B cell (primary cell): ENCODE measurements at regions not wholly inside any gene's neighbourhood (a gene's known extent, or its start where the extent isn't known, plus 50 kb on each side); places are given as distances from the start of the nearest gene placed in this dataset.

Experiments used
- ATAC-seq: fragments of 200-7000 bp; cut with Tn5 transposase; one replicate; pipeline ENCODE4 v1.10.0; 2021; ENCODE audit warnings: low read depth, mild to moderate bottlenecking, moderate number of reproducible peaks, moderate library complexity
- CTCF ChIA-PET: fragments of 350-600 bp; sonication (Branson Sonifier 250); formaldehyde crosslinking; loops from one replicate; lab custom pipeline; 2021; ENCODE audit warnings: antibody characterized with exemption, inconsistent platforms; lab: Charles Lee
- POLR2A ChIA-PET: fragments of 350-600 bp; sonication (Branson Sonifier 250); formaldehyde crosslinking; loops from one replicate; lab custom pipeline; 2021; ENCODE audit warnings: antibody characterized with exemption; lab: Charles Lee
- DNase-seq: peaks from one replicate; pipeline ENCODE4 v3.0.0; 2013
- H2AFZ ChIP-seq: 2 replicates; pipeline ENCODE4 v1.6.1; 2012; ENCODE audit warnings: mild to moderate bottlenecking, low read depth, low read length; ENCODE audit not compliant: insufficient read depth, poor library complexity, severe bottlenecking
- H3K27ac ChIP-seq, 2 donors: 1 replicate in 1 of 2; 2 replicates in 1 of 2; pipeline ENCODE4 v1.5.1; 2012 to 2013; ENCODE audit warnings: low read length in 2 of 2, mild to moderate bottlenecking in 2 of 2, moderate library complexity in 1 of 2
- H3K27me3 ChIP-seq, 4 experiments: fragments of 200-600 bp in 1 of 4; sonication (generic) in 1 of 4; replicated peaks in 1 of 4; 1 replicate in 2 of 4; 2 replicates in 2 of 4; pipeline versions ENCODE4 v1.6.1 to v1.7.0; 2013 to 2016; ENCODE audit warnings: low read length in 3 of 4, mild to moderate bottlenecking in 2 of 4, mixed read lengths in 1 of 4, moderate library complexity in 1 of 4; ENCODE audit not compliant: insufficient read depth in 4 of 4, control insufficient read depth in 3 of 4; ENCODE audit errors: control extremely low read depth in 1 of 4
- H3K36me3 ChIP-seq, 2 experiments: replicated peaks in 1 of 2; 1 replicate in 1 of 2; 2 replicates in 1 of 2; pipeline versions ENCODE4 v1.6.1 to v1.7.1; 2013; ENCODE audit warnings: low read length in 1 of 2; ENCODE audit not compliant: insufficient read depth in 2 of 2, control insufficient read depth in 1 of 2; ENCODE audit errors: control extremely low read depth in 1 of 2, extremely low read depth in 1 of 2
- H3K4me1 ChIP-seq, 2 donors: fragments of 200-600 bp in 1 of 2; sonication (generic) in 1 of 2; 1 replicate in 1 of 2; 2 replicates in 1 of 2; pipeline versions ENCODE4 v1.5.1 to v1.6.1; 2013 to 2017; ENCODE audit warnings: low read length in 2 of 2; ENCODE audit not compliant: control insufficient read depth in 2 of 2, insufficient read depth in 2 of 2
- H3K4me2 ChIP-seq: replicated peaks from 2 replicates; pipeline ENCODE3; 2012; ENCODE audit warnings: mild to moderate bottlenecking, low read depth, low read length; ENCODE audit not compliant: poor library complexity, severe bottlenecking
- H3K4me3 ChIP-seq, 5 experiments: fragments of 200-600 bp in 1 of 5; sonication (generic) in 1 of 5; 1 replicate in 3 of 5; 2 replicates in 2 of 5; pipeline versions ENCODE4 v1.5.1 to v1.7.0; 2011 to 2016; ENCODE audit warnings: low read length in 4 of 5, mild to moderate bottlenecking in 4 of 5, low read depth in 2 of 5, control low read depth in 1 of 5, moderate library complexity in 1 of 5; ENCODE audit not compliant: insufficient read depth in 1 of 5; ENCODE audit errors: control extremely low read depth in 1 of 5, extremely low read depth in 1 of 5
- H3K79me2 ChIP-seq: fragments of 200-600 bp; sonication (generic); one replicate; pipeline ENCODE4 v1.6.0; 2016; ENCODE audit warnings: low read length; ENCODE audit not compliant: control insufficient read depth, insufficient read depth
- H3K9ac ChIP-seq: fragments of 200-600 bp; sonication (generic); 2 replicates; pipeline ENCODE4 v1.6.1; 2017; ENCODE audit warnings: mild to moderate bottlenecking, low read length, moderate library complexity
- H3K9me3 ChIP-seq, 3 donors: one replicate each; pipeline versions ENCODE4 v1.6.1 to v1.7.1; 2013; ENCODE audit warnings: low read length in 2 of 3; ENCODE audit not compliant: control insufficient read depth in 2 of 3, insufficient read depth in 1 of 3; ENCODE audit errors: control extremely low read depth in 1 of 3
- H4K20me1 ChIP-seq: 2 replicates; pipeline ENCODE4 v1.6.0; 2012; ENCODE audit warnings: mild to moderate bottlenecking, low read length; ENCODE audit not compliant: insufficient read depth, control insufficient read depth, poor library complexity, severe bottlenecking
- H3K27ac Mint-ChIP-seq: one replicate; pipeline ENCODE4 v1.8.0; 2021; ENCODE audit warnings: mixed read lengths
- H3K27me3 Mint-ChIP-seq: one replicate; pipeline ENCODE4 v1.8.0; 2021; ENCODE audit warnings: mixed read lengths
- H3K4me1 Mint-ChIP-seq: one replicate; pipeline ENCODE4 v1.8.0; 2021; ENCODE audit warnings: mixed read lengths
- H3K4me3 Mint-ChIP-seq: one replicate; pipeline ENCODE4 v1.8.0; 2021; ENCODE audit warnings: mixed read lengths
- H3K9me3 Mint-ChIP-seq: one replicate; pipeline ENCODE4 v1.8.0; 2022; ENCODE audit warnings: mixed read lengths; ENCODE audit not compliant: insufficient read depth
- CTCF ChIP-seq: fragments of 200-600 bp; IDR thresholded peaks from one replicate; pipeline ENCODE4 v1.8.0; 2022; ENCODE audit warnings: antibody characterized with exemption, mild to moderate bottlenecking
- EZH2 ChIP-seq: IDR thresholded peaks from 2 replicates; pipeline ENCODE4 v1.6.1; 2012; ENCODE audit warnings: borderline replicate concordance, low read depth, mild to moderate bottlenecking, moderate library complexity, low read length; ENCODE audit not compliant: insufficient read depth, poor library complexity, severe bottlenecking
- WGBS: methylation state at CpG from one replicate; pipeline ENCODE4 v1.1.5; 2013; ENCODE audit warnings: missing lambda C conversion rate; ENCODE audit not compliant: insufficient coverage; 5-methylcytosine and 5-hydroxymethylcytosine counted together
- intact Hi-C: fragments of 100-400 bp; cut with micrococcal nuclease; formaldehyde crosslinking; loops from one replicate; pipeline ENCODE4 v1.10.0; 2022

GRCh38 chr18:65298422-65298821 lies 452.4 kb upstream of the CDH7 start:
- ChIA-PET CTCF (no interaction called here), POLR2A (no interaction called here)
- no peaks in the 10 kb centered on the region for H3K4me1 ChIP-seq
- no peak overlapping the region for H3K27ac ChIP-seq
- no peak overlapping the region for H3K4me3 ChIP-seq
- ATAC-seq, result no peak
- H3K4me2 ChIP-seq, result no peak overlapping the region
- H4K20me1 ChIP-seq, result no peaks in the 10 kb centered on the region
- no peaks in the 10 kb centered on the region for H3K27me3 ChIP-seq
- no CpG with 5 or more reads among the region's 4 CpGs for WGBS
- no peak overlapping the region for H3K4me3 Mint-ChIP-seq
- H3K79me2 ChIP-seq, result no peaks in the 10 kb centered on the region
- TF ChIP-seq CTCF, result no peak
- no peak for TF ChIP-seq EZH2
- peaks cover 0 to 1% (median 0%) of the 10 kb centered on the region in 3 donors for H3K9me3 ChIP-seq
- H3K9ac ChIP-seq, result no peak overlapping the region
- no peaks in the 10 kb centered on the region for H3K36me3 ChIP-seq
- intact Hi-C loops, result no loop called here
- no peaks in the 10 kb centered on the region for H3K4me1 Mint-ChIP-seq
- H3K27ac Mint-ChIP-seq, result no peak overlapping the region
- no peaks in the 10 kb centered on the region for H3K9me3 Mint-ChIP-seq
- H3K27me3 Mint-ChIP-seq, result no peaks in the 10 kb centered on the region
- DNase-seq, result no peak
- H2AFZ ChIP-seq, result no peak overlapping the region

GRCh38 chr18:65288908-65289307 lies 461.9 kb upstream of the CDH7 start:
- H3K4me2 ChIP-seq, result no peak overlapping the region
- ChIA-PET CTCF (no interaction called here), POLR2A (no interaction called here)
- ATAC-seq, result no peak
- no peaks in the 10 kb centered on the region for H3K4me1 ChIP-seq
- WGBS, result 94% methylated on average over 2 of the region's 5 CpGs
- intact Hi-C loops, result no loop called here
- Mint-ChIP-seq H3K27me3 (no peaks in the 10 kb centered on the region), H3K9me3 (no peaks in the 10 kb centered on the region), H3K4me1 (no peaks in the 10 kb centered on the region), H3K27ac (no peak overlapping the region), H3K4me3 (no peak overlapping the region)
- H4K20me1 ChIP-seq, result no peaks in the 10 kb centered on the region
- DNase-seq, result no peak
- no peaks in the 10 kb centered on the region for H3K79me2 ChIP-seq
- H2AFZ ChIP-seq, result no peak overlapping the region
- no peak overlapping the region for H3K9ac ChIP-seq
- no peaks in the 10 kb centered on the region for H3K9me3 ChIP-seq
- H3K36me3 ChIP-seq, result no peaks in the 10 kb centered on the region
- TF ChIP-seq CTCF, result no peak
- TF ChIP-seq EZH2, result no peak
- H3K27ac ChIP-seq, result no peak overlapping the region
- no peaks in the 10 kb centered on the region for H3K27me3 ChIP-seq
- H3K4me3 ChIP-seq, result no peak overlapping the region
